ENCODE measurements at regions not wholly inside any gene's neighbourhood (a gene's known extent, or its start where the extent isn't known, plus 50 kb on each side); places are given as distances from the start of the nearest gene placed in this dataset.

DNA sequence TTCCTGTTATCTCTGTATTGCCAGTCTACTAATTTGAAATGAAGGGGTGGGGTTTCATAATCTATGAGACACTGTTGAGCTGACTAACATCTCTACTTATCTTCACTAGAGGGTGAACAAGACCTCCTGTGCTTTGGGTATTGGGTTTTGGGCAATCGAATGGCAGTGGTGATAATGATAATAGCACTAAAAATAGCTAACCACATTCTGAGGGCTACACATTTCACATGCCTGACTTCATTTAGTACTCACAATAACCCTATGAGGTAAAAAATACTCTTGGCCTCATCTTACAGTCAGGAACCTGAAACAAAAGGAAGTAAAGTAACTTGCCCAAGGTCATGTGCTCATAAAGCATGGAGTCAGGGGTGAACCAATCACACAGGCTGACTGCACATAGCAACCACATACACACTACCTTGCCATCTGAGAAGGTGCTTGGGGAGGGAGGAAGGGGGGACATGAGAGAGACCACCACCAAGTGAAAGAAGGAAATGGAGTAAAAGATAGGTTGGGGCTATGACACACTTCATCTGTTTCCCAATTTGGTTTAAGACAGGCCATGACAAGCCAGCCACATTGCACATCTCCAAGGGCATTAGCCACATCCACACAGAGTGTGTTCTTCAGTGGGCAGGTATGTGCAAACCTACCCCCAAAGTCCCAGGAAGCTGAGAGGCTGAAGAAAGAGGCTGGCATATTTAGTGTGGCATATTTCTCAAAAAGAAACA, 387.6 kb upstream of the DDI1 start:
- H3K79me2 ChIP-seq (ENCODE audit: insufficient read depth, low read depth, low read length) = no peaks in the 10 kb centered on the region
- H3K27ac ChIP-seq (ENCODE audit: low read depth, low read length, poor library complexity, severe bottlenecking) = no peak overlapping the region
- no peak overlapping the region for H3K4me3 ChIP-seq (ENCODE audit: low read depth, low read length, poor library complexity, severe bottlenecking)
- H3K9me3 ChIP-seq (ENCODE audit: low read length) = no peaks in the 10 kb centered on the region
- no TSS peak for BruUV-seq (replicated peaks)
- no peak overlapping the region for H2AFZ ChIP-seq (ENCODE audit: low read length)
- TF ChIP-seq, protein P1, sequence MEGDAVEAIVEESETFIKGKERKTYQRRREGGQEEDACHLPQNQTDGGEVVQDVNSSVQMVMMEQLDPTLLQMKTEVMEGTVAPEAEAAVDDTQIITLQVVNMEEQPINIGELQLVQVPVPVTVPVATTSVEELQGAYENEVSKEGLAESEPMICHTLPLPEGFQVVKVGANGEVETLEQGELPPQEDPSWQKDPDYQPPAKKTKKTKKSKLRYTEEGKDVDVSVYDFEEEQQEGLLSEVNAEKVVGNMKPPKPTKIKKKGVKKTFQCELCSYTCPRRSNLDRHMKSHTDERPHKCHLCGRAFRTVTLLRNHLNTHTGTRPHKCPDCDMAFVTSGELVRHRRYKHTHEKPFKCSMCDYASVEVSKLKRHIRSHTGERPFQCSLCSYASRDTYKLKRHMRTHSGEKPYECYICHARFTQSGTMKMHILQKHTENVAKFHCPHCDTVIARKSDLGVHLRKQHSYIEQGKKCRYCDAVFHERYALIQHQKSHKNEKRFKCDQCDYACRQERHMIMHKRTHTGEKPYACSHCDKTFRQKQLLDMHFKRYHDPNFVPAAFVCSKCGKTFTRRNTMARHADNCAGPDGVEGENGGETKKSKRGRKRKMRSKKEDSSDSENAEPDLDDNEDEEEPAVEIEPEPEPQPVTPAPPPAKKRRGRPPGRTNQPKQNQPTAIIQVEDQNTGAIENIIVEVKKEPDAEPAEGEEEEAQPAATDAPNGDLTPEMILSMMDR (conservative IDR thresholded peaks at IDR 0.05; ENCODE audit: low read length) = no peak
- TF ChIP-seq EZH2phosphoT487 (IDR thresholded peaks at IDR 0.05; ENCODE audit: borderline replicate concordance, low read depth, low read length) = no peak
- DNase-seq (ENCODE audit: low spot score) = no peak
- no peaks in the 10 kb centered on the region for H3K36me3 ChIP-seq (ENCODE audit: insufficient read depth, low read length)
- intact Hi-C loops (cut with micrococcal nuclease; ENCODE audit: unreplicated experiment) = no loop called here
- H3K9me2 ChIP-seq (ENCODE audit: insufficient read depth, low read length) = no peaks in the 10 kb centered on the region
- ChIA-PET CTCF (ENCODE audit: unreplicated experiment) (no interaction called here), POLR2A (interaction anchor here (0.6 kb wide), 1 partner anchor 515 kb away, joined by 3 read pairs; the partner anchor contains the start of gene PDGFD)
- H3K4me1 ChIP-seq (ENCODE audit: insufficient read depth, low read length, poor library complexity, severe bottlenecking) = no peaks in the 10 kb centered on the region
- H3K4me2 ChIP-seq (ENCODE audit: low read length) = no peak overlapping the region
- H4K20me1 ChIP-seq (ENCODE audit: insufficient read depth, low read length) = no peaks in the 10 kb centered on the region

DNA sequence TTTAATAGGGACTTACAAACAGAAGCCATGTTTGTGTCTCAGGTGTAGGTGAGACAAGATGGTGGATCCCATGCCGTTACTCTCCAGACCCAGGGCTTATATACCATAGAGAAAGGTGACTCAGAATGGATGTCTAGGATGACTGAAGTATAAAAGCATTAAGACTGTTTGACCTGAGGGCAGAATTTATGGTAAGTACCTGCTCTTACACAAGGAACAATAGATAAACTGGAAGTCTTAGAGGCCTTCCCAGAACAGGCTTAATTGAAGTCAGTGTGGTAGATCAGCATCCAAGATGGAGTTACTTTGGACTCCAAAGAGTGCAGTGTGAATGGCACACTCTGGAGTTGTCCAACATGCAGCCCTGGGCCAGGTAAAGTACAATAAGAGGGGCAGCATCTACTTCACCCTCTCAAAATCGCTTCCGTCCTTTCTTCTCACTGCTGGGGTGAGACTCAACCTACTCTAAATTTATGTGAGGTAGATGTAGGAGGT, 387.0 kb upstream of the DDI1 start:
- H3K4me1 ChIP-seq (ENCODE audit: insufficient read depth, low read length, poor library complexity, severe bottlenecking) = no peaks in the 10 kb centered on the region
- no peaks in the 10 kb centered on the region for H4K20me1 ChIP-seq (ENCODE audit: insufficient read depth, low read length)
- H3K9me2 ChIP-seq (ENCODE audit: insufficient read depth, low read length) = no peaks in the 10 kb centered on the region
- ChIA-PET POLR2A (interaction anchor here (0.6 kb wide), 1 partner anchor 1318 kb away, joined by 5 read pairs; no protein-coding TSS in a partner anchor), CTCF (ENCODE audit: unreplicated experiment) (no interaction called here)
- H3K36me3 ChIP-seq (ENCODE audit: insufficient read depth, low read length) = no peaks in the 10 kb centered on the region
- no peak overlapping the region for H3K4me2 ChIP-seq (ENCODE audit: low read length)
- DNase-seq (ENCODE audit: low spot score) = no peak
- TF ChIP-seq EZH2phosphoT487 (IDR thresholded peaks at IDR 0.05; ENCODE audit: borderline replicate concordance, low read depth, low read length) = no peak
- TF ChIP-seq, protein P1 (conservative IDR thresholded peaks at IDR 0.05; ENCODE audit: low read length) = no peak
- H3K9me3 ChIP-seq (ENCODE audit: low read length) = no peaks in the 10 kb centered on the region
- intact Hi-C loops (cut with micrococcal nuclease; ENCODE audit: unreplicated experiment) = no loop called here
- H3K4me3 ChIP-seq (ENCODE audit: low read depth, low read length, poor library complexity, severe bottlenecking) = no peak overlapping the region
- no peak overlapping the region for H3K27ac ChIP-seq (ENCODE audit: low read depth, low read length, poor library complexity, severe bottlenecking)
- no TSS peak for BruUV-seq (replicated peaks)
- no peaks in the 10 kb centered on the region for H3K79me2 ChIP-seq (ENCODE audit: insufficient read depth, low read depth, low read length)
- no peak overlapping the region for H2AFZ ChIP-seq (ENCODE audit: low read length)

DNA sequence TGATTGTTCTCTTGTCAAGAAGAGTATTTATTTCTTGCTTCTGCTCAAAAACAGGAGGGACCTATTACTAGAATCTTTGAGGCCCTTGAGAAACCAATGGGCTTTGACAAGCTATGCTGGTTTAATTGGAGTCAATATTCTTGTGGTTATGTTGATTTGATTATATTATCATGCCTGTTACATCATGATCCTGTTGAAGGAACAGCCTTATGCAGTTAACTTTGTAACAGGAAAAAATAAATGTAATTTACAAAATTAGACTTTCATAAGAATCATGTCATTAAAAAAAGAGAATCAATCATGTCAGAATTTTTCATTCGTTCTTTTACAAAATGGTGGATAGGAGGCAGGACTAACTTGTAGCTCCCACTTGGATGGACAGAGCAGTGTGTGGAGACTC, 386.1 kb upstream of the DDI1 start:
- DNase-seq (ENCODE audit: low spot score) = no peak
- no peaks in the 10 kb centered on the region for H3K4me1 ChIP-seq (ENCODE audit: insufficient read depth, low read length, poor library complexity, severe bottlenecking)
- POLR2A ChIA-PET = interaction anchor here (0.5 kb wide), 2 partner anchors 31 to 40 kb away, joined by 3 to 4 read pairs; no protein-coding TSS in a partner anchor
- no peaks in the 10 kb centered on the region for H3K9me3 ChIP-seq (ENCODE audit: low read length)
- no peaks in the 10 kb centered on the region for H3K79me2 ChIP-seq (ENCODE audit: insufficient read depth, low read depth, low read length)
- H3K4me2 ChIP-seq (ENCODE audit: low read length) = no peak overlapping the region
- no peaks in the 10 kb centered on the region for H4K20me1 ChIP-seq (ENCODE audit: insufficient read depth, low read length)
- H3K36me3 ChIP-seq (ENCODE audit: insufficient read depth, low read length) = no peaks in the 10 kb centered on the region
- BruUV-seq (replicated peaks) = no TSS peak
- intact Hi-C loops (cut with micrococcal nuclease; ENCODE audit: unreplicated experiment) = no loop called here
- no peaks in the 10 kb centered on the region for H3K9me2 ChIP-seq (ENCODE audit: insufficient read depth, low read length)
- TF ChIP-seq EZH2phosphoT487 (IDR thresholded peaks at IDR 0.05; ENCODE audit: borderline replicate concordance, low read depth, low read length) = no peak
- TF ChIP-seq, protein P1 (conservative IDR thresholded peaks at IDR 0.05; ENCODE audit: low read length) = no peak
- no peak overlapping the region for H2AFZ ChIP-seq (ENCODE audit: low read length)
- H3K27ac ChIP-seq (ENCODE audit: low read depth, low read length, poor library complexity, severe bottlenecking) = no peak overlapping the region
- H3K4me3 ChIP-seq (ENCODE audit: low read depth, low read length, poor library complexity, severe bottlenecking) = no peak overlapping the region
- CTCF ChIA-PET (ENCODE audit: unreplicated experiment) = no interaction called here

All from OCI-LY7 (cell line).